ENCODE measurements at regions not wholly inside any gene's neighbourhood (a gene's known extent, or its start where the extent isn't known, plus 50 kb on each side); places are given as distances from the start of the nearest gene placed in this dataset.

- Mint-ChIP-seq H3K9me3 (peaks cover 24% of the 10 kb centered on the region), H3K4me1 (ENCODE audit: low read depth) (no peaks in the 10 kb centered on the region), H3K4me3 (no peak overlapping the region), H3K27ac (no peak overlapping the region), H3K27me3 (no peaks in the 10 kb centered on the region), H3K36me3 (ENCODE audit: low read depth) (no peaks in the 10 kb centered on the region)
- intact Hi-C loops (cut with micrococcal nuclease): no loop called here
Observed at GRCh38 chr7:19209166-19209696, 64.0 kb upstream of the FERD3L start.

- intact Hi-C loops (cut with micrococcal nuclease): no loop called here
- H3K27ac Mint-ChIP-seq: no peak overlapping the region
- peaks cover 3% of the 10 kb centered on the region for H3K9me3 Mint-ChIP-seq
- H3K4me3 Mint-ChIP-seq: no peak overlapping the region
- H3K4me1 Mint-ChIP-seq (ENCODE audit: low read depth): no peaks in the 10 kb centered on the region
- H3K36me3 Mint-ChIP-seq (ENCODE audit: low read depth): no peaks in the 10 kb centered on the region
- no peaks in the 10 kb centered on the region for H3K27me3 Mint-ChIP-seq
Observed at GRCh38 chr7:19206721-19207120, 61.5 kb upstream of the FERD3L start.

- no peaks in the 10 kb centered on the region for H3K27me3 Mint-ChIP-seq
- H3K9me3 Mint-ChIP-seq: no peaks in the 10 kb centered on the region
- H3K4me3 Mint-ChIP-seq: no peak overlapping the region
- intact Hi-C loops (cut with micrococcal nuclease): no loop called here
- no peaks in the 10 kb centered on the region for H3K4me1 Mint-ChIP-seq (ENCODE audit: low read depth)
- H3K36me3 Mint-ChIP-seq (ENCODE audit: low read depth): no peaks in the 10 kb centered on the region
- no peak overlapping the region for H3K27ac Mint-ChIP-seq
Observed at GRCh38 chr7:19203686-19204085, 58.5 kb upstream of the FERD3L start.

- Mint-ChIP-seq H3K36me3 (ENCODE audit: low read depth) (no peaks in the 10 kb centered on the region), H3K4me3 (no peak overlapping the region)
- intact Hi-C loops (cut with micrococcal nuclease): no loop called here
Observed at GRCh38 chr7:19202599-19202998, 57.4 kb upstream of the FERD3L start.

More at GRCh38 chr7:19202599-19202998, 57.4 kb upstream of the FERD3L start:
- Mint-ChIP-seq H3K4me1 (ENCODE audit: low read depth) (no peaks in the 10 kb centered on the region), H3K27ac (no peak overlapping the region), H3K9me3 (no peaks in the 10 kb centered on the region), H3K27me3 (no peaks in the 10 kb centered on the region)
